Middle frontal gyrus (tissue), 1 donor: ENCODE measurements at regions not wholly inside any gene's neighbourhood (a gene's known extent, or its start where the extent isn't known, plus 50 kb on each side); places are given as distances from the start of the nearest gene placed in this dataset.
"Not testable (repeated sequence)": the region's sequence is repeated elsewhere in the genome, so short reads cannot be mapped to it uniquely, and the experiment has no call there.

Experiments used
- DNase-seq: peaks from one replicate; pipeline ENCODE4 v3.0.0-alpha.2; 2015; ENCODE audit warnings: low spot score; ENCODE audit errors: extremely low spot score

DNA sequence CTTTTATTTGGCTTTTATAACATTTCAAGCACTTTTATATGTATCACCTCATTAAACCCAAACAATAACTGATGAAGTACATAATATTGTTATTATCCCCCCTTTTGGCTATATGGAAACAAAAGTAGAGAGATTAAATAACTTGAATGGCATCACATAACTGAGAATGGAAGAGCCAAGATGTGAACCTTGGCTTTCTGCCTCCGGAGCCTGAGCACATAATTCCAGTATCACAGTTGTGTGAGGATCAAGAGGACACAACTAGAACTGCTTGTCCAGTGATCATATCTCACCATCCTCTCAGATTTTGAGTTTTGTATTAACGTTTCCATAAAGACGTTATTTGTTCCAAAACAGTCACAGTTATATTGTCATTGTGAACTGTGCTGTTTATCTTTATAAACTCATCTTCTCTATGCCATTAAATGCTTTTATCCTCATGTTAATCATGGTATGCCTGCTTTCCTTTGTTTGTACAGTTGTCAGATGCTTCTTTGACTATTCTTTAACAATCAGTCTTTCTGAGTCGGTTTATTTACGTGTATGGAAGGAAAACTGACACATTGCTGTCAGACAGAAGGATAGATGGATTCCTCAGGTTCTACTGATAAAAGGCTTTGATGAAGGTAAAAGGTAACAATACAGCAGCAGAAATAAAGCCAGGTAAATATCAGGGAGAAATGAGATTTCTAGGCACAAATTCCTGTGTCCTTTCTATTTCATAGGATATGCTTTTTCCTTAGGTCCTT is 92.0 kb upstream of the FAM13C start:
- no peak for DNase-seq

DNA sequence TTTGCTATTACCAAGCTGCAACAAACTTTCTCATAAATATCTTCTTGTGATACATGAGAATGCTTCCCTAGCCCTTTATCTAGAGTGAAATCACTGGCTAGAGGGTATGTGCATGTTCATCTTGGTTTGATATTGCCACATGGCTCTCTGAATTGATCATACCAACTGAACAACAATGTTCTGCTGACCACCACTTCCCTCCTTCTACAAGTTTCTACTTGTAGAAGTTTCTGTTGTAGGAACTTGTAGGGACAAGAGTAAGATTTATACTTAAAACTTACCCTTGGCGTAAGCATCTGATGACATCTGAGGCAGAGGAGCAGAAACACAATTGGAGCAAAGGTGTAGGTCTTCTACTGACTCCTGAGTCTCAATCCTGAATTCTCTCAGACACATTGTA is 86.3 kb upstream of the FAM13C start:
- DNase-seq, result no peak

DNA sequence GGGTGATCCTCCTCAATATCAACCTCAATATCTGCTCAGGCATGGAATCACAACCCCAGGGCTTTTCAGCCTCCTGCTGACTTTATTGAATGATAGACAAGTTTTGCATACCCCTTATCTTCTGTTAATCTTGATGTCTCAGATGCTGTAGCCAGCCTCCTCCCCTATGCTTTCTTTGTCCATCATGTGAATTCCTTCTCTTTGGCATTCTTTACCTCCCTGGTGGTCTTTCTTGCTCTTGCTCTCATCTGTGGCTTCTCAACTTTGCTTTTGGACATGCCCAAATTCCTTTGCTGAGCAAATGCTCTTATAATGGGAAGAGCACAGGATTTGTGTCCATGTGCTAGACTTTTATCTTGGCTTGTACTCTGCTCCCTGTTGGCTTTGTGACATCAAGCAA is 73.4 kb upstream of the FAM13C start:
- DNase-seq, result no peak

DNA sequence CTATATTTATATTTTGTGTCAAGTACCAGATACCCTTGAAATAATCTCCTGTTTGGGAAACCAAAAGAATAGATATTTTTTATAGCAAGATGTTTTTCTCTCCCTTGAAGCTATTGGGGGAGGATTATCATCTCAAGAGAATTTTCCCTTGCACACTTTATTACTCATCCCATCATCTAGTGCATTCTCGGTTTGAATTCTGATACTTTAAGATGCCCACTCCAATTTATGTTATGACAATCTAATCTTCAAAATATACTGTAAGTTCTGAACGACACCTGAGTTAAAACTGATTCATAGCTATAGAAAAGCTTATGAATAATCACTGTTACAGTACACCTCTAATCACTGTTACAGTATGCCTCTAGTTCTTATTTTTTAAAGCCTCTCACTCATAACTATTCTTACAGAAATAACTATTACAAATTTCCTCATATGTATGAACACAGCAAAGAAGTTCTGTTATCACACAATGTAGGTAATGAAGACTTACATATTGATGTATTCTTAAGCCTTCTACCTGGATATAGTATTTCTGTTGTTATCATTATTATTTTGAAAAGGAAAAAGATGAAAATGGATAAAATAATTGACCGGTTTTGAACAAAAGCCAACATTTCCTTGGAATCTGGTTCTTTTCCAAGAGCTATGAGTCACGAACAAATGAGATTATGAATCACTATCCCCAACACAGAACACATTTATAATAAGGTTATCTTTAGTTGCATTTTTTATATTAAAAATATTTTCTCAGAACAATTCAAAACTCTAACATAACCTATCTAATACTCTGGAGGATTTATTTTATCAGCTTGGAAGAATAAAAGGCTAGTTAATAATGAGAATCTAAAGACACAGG is 72.3 kb upstream of the FAM13C start:
- DNase-seq, result no peak

DNA sequence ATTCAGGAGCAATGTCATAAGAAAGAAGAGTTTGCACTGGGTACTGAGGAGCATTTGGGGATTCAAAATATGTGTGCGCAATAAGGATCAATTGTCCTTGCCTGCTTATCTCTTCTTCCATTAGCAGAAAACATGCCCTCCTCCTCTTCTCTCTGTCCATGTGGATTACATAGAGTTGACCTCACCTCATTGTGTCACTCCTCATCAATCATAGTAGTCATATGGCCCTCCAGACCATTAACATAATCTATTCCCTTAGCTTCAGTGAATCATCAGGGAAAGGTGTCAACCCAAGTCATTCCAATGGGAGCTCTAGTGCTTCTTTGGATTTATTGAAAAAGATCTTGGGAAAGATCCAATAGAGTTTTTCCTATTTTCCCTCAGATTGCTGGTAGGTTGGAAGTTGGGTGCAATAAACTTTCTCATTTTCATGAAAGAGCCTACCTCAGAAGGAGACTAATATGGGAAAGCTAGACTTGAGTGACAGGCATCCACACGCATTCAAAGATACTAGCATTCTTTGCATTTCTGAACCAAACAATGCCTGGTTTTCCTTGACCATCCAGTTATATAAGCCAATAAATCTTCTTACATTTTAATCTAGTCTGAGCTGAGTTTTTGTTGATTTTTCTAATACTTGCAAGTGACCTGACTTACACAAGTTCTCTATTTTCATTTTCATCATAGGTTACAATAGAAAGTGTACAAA is 71.5 kb upstream of the FAM13C start:
- DNase-seq, result no peak

DNA sequence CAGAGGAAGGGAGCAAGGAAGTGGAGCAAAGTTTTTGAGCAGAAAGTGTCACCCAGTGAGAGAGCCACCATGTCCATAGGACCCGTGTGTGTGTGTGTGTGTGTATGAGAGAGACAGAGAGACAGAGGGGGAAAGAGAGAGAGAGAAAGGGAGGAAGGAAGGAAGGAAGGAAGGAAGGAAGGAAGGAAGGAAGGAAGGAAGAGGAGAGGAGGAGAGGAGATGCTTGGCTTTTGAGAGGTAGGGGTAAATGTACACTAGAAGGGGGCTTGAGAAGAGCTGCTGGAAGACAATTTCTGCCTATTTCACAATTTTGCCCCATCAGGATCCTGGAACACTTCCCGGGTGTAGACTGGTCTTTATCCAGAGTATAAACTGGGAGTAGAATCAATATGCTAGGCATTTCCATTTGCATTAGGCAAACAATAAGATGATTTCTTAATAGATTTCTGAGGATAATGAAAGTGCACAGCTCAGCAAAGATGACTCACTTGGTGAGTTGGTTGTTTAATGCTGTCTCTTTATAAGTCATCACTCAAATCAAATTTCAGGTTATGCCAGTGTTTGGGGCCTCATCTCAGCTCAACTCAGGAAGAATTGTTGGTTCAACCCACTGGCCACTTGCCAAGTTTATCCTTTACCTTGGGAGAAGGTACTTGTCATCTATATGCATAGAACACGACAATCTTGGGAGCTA is 70.0 kb upstream of the FAM13C start:
- DNase-seq, result no peak

DNA sequence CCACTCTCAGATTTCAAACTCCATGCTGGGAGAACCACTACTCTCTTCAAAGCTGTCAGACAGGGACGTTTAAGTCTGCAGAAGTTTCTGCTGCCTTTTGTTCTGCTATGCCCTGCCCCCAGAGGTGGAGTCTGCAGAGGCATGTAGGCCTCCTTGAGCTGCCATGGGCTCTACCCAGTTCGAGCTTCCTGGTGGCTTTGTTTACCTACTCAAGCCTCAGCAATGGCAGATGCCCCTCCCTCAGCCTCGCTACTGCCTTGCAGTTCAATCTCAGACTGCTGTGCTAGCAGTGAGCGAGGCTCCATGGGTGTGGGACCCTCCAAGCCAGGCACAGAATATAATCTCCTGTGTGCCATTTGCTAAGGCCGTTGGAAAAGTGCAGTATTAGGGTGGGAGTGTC is 51.4 kb upstream of the FAM13C start:
- not testable (repeated sequence) for DNase-seq
